H9 (cell line): ENCODE measurements at regions not wholly inside any gene's neighbourhood (a gene's known extent, or its start where the extent isn't known, plus 50 kb on each side); places are given as distances from the start of the nearest gene placed in this dataset.

Experiments
- DNase-seq: peaks from one replicate; pipeline ENCODE4 v3.0.0-alpha.2; 2017
- H2AFZ ChIP-seq: one replicate; pipeline ENCODE4 v1.6.1; 2013; ENCODE audit warnings: mild to moderate bottlenecking, low read length, control low read depth, moderate library complexity
- H2AK5ac ChIP-seq: 2 replicates; pipeline ENCODE4 v1.6.1; 2013; ENCODE audit warnings: low read length, control low read depth, mixed read lengths; ENCODE audit not compliant: insufficient read length
- H2BK120ac ChIP-seq: one replicate; pipeline ENCODE4 v1.6.1; 2013; ENCODE audit warnings: low read depth, mild to moderate bottlenecking, low read length, control low read depth, inconsistent platforms; ENCODE audit not compliant: poor library complexity, severe bottlenecking
- H2BK12ac ChIP-seq: 2 replicates; pipeline ENCODE4 v1.6.1; 2013; ENCODE audit warnings: low read length, control low read depth, mixed read lengths, low read depth; ENCODE audit not compliant: insufficient read length
- H2BK15ac ChIP-seq: 2 replicates; pipeline ENCODE4 v1.6.1; 2013; ENCODE audit warnings: low read depth, low read length, control low read depth
- H2BK20ac ChIP-seq: one replicate; pipeline ENCODE4 v1.6.1; 2013; ENCODE audit warnings: low read depth, mild to moderate bottlenecking, low read length, control low read depth, inconsistent platforms; ENCODE audit not compliant: poor library complexity, severe bottlenecking
- H2BK5ac ChIP-seq: 2 replicates; pipeline ENCODE4 v1.6.1; 2013; ENCODE audit warnings: low read length, control low read depth, mixed read lengths; ENCODE audit not compliant: insufficient read length
- H3K14ac ChIP-seq: 2 replicates; pipeline ENCODE4 v1.6.1; 2013; ENCODE audit warnings: low read length, control low read depth; ENCODE audit not compliant: insufficient read depth
- H3K18ac ChIP-seq: 2 replicates; pipeline ENCODE4 v1.6.1; 2013; ENCODE audit warnings: low read depth, mild to moderate bottlenecking, mixed read lengths, low read length, control low read depth; ENCODE audit not compliant: insufficient read length
- H3K23ac ChIP-seq: 2 replicates; pipeline ENCODE4 v1.6.1; 2013; ENCODE audit warnings: low read length, control low read depth, mixed read lengths, low read depth; ENCODE audit not compliant: insufficient read length
- H3K23me2 ChIP-seq: 2 replicates; pipeline ENCODE4 v1.6.1; 2013; ENCODE audit warnings: low read depth, mild to moderate bottlenecking, mixed read lengths, low read length, control low read depth; ENCODE audit not compliant: insufficient read length, poor library complexity, severe bottlenecking
- H3K27ac ChIP-seq: 2 replicates; pipeline ENCODE4 v1.5.1; 2013; ENCODE audit warnings: low read length, control low read depth, mixed read lengths, low read depth; ENCODE audit not compliant: insufficient read length
- H3K27me3 ChIP-seq: 2 replicates; pipeline ENCODE4 v1.6.1; 2013; ENCODE audit warnings: low read length, control low read depth, inconsistent platforms; ENCODE audit not compliant: insufficient read depth
- H3K4ac ChIP-seq: 2 replicates; pipeline ENCODE4 v1.6.1; 2013; ENCODE audit warnings: low read depth, mild to moderate bottlenecking, control low read depth, inconsistent platforms, low read length, moderate library complexity
- H3K4me1 ChIP-seq: 2 replicates; pipeline ENCODE4 v1.6.1; 2013; ENCODE audit warnings: low read length, control low read depth, inconsistent platforms; ENCODE audit not compliant: insufficient read depth
- H3K4me2 ChIP-seq: 2 replicates; pipeline ENCODE4 v1.6.1; 2013; ENCODE audit warnings: low read length, control low read depth, mixed read lengths; ENCODE audit not compliant: insufficient read length, insufficient read depth
- H3K56ac ChIP-seq: 2 replicates; pipeline ENCODE4 v1.6.1; 2013; ENCODE audit warnings: low read depth, mild to moderate bottlenecking, mixed read lengths, low read length, control low read depth; ENCODE audit not compliant: insufficient read length
- H3K79me1 ChIP-seq: 2 replicates; pipeline ENCODE4 v1.6.1; 2013; ENCODE audit warnings: low read depth, mild to moderate bottlenecking, moderate library complexity, low read length, control low read depth, inconsistent platforms; ENCODE audit not compliant: insufficient read depth, poor library complexity, severe bottlenecking
- H3K79me2 ChIP-seq: 2 replicates; pipeline ENCODE4 v1.6.1; 2013; ENCODE audit warnings: low read length, control low read depth, inconsistent platforms; ENCODE audit not compliant: insufficient read depth
- H3K9ac ChIP-seq: 2 replicates; pipeline ENCODE4 v1.6.1; 2013; ENCODE audit warnings: low read length, control low read depth, mixed read lengths; ENCODE audit not compliant: insufficient read length; ENCODE audit errors: extremely low read depth
- H3K9me3 ChIP-seq: one replicate; pipeline ENCODE4 v1.6.1; 2013; ENCODE audit warnings: low read depth, low read length, inconsistent platforms; ENCODE audit not compliant: control insufficient read depth
- H3T11ph ChIP-seq: one replicate; pipeline ENCODE4 v1.6.1; 2013; ENCODE audit warnings: mild to moderate bottlenecking, low read length, control low read depth, inconsistent platforms
- H4K20me1 ChIP-seq: one replicate; pipeline ENCODE4 v1.6.1; 2013; ENCODE audit not compliant: control insufficient read depth, insufficient read length, insufficient read depth
- H4K5ac ChIP-seq: 2 replicates; pipeline ENCODE4 v1.6.1; 2013; ENCODE audit warnings: low read depth, mild to moderate bottlenecking, mixed read lengths, low read length, control low read depth; ENCODE audit not compliant: insufficient read length
- H4K8ac ChIP-seq: replicated peaks from 2 replicates; pipeline ENCODE4 v1.6.1; 2013; ENCODE audit warnings: low read length, control low read depth, mixed read lengths, low read depth; ENCODE audit not compliant: insufficient read length
- H4K91ac ChIP-seq: 2 replicates; pipeline ENCODE4 v1.6.1; 2013; ENCODE audit warnings: low read depth, mild to moderate bottlenecking, moderate library complexity, mixed read lengths, low read length, control low read depth; ENCODE audit not compliant: insufficient read length
- H3K27ac Mint-ChIP-seq, 3 experiments: 2 replicates in 2 of 3; 3 replicates in 1 of 3; pipeline ENCODE4 v1.8.0; 2020 to 2021; ENCODE audit warnings: mixed read lengths in 3 of 3, mild to moderate bottlenecking in 1 of 3, moderate library complexity in 1 of 3
- H3K27me3 Mint-ChIP-seq: 2 replicates; pipeline ENCODE4 v1.8.0; 2021; ENCODE audit warnings: low read depth, mild to moderate bottlenecking, moderate library complexity, mixed read lengths
- H3K36me3 Mint-ChIP-seq, 3 experiments: 2 replicates in 2 of 3; 3 replicates in 1 of 3; pipeline ENCODE4 v1.8.0; 2020 to 2021; ENCODE audit warnings: low read depth in 3 of 3, mixed read lengths in 3 of 3; ENCODE audit not compliant: insufficient read depth in 1 of 3
- H3K4me1 Mint-ChIP-seq, 2 experiments: 2 replicates each; pipeline ENCODE4 v1.8.0; 2020; ENCODE audit warnings: mixed read lengths in 2 of 2
- H3K4me3 Mint-ChIP-seq, 2 experiments: 2 replicates in 1 of 2; 3 replicates in 1 of 2; pipeline ENCODE4 v1.8.0; 2020 to 2021; ENCODE audit warnings: mild to moderate bottlenecking in 2 of 2, mixed read lengths in 2 of 2, moderate library complexity in 1 of 2
- H3K9me3 Mint-ChIP-seq, 2 experiments: 2 replicates in 1 of 2; 3 replicates in 1 of 2; pipeline ENCODE4 v1.8.0; 2020; ENCODE audit warnings: mild to moderate bottlenecking in 2 of 2, mixed read lengths in 2 of 2, moderate library complexity in 1 of 2
- WGBS: extraction: QIAGEN DNeasy Blood & Tissue Kit; methylation state at CpG from one replicate; pipeline ENCODE4 v1.1.7; 2013; ENCODE audit warnings: missing lambda C conversion rate, low lambda C conversion rate, mixed read lengths; ENCODE audit not compliant: insufficient read length; ENCODE audit errors: extremely low coverage; 5-methylcytosine and 5-hydroxymethylcytosine counted together
- TF ChIP-seq, protein P1 (sequence below): fragments of 200-600 bp; sonication (generic); conservative IDR thresholded peaks from 3 replicates; pipeline ENCODE4 v1.8.0; 2021; ENCODE audit warnings: antibody characterized with exemption, mild to moderate bottlenecking

DNA sequence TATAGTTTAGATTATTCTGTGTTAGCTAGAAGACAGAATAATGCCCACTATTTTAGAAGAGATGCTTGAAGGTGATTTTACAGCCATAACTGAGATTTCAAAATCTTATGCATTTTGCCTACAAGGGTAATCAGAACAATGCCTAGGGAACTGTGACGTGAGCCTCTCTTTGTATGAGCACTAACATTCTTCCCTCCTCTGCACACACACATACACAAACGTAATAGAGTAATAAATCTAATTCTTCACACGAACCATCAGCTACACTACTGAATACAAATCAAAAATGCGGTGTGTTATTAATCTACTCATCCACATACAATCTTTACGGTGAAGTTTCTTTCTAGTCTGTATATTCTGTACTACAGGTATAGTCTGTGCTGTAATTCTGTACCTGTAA, 227.8 kb downstream of the PLK2 start:
- no peak overlapping the region for H2AK5ac ChIP-seq
- 100% methylated on average over 1 of the region's 5 CpGs for WGBS
- no peak for DNase-seq
- no peaks in the 10 kb centered on the region for H3K27me3 ChIP-seq
- H3K4me2 ChIP-seq, result no peak overlapping the region
- H2AFZ ChIP-seq, result no peak overlapping the region
- no peak overlapping the region for H3K18ac ChIP-seq
- no peak overlapping the region for H3K4me3 Mint-ChIP-seq
- H3K4me1 ChIP-seq, result no peaks in the 10 kb centered on the region
- no peak overlapping the region for H4K5ac ChIP-seq
- no peaks in the 10 kb centered on the region for H3K27me3 Mint-ChIP-seq
- H2BK15ac ChIP-seq, result no peak overlapping the region
- no peaks in the 10 kb centered on the region for H3K79me1 ChIP-seq
- no peak overlapping the region for H4K8ac ChIP-seq
- H2BK5ac ChIP-seq, result no peak overlapping the region
- H3K4me1 Mint-ChIP-seq, result 0 out of 4 replicates have a peak, but pooled peaks cover 0 to 4% of the 10 kb centered on the region in 2 experiments
- H3K23me2 ChIP-seq, result no peaks in the 10 kb centered on the region
- no peaks in the 10 kb centered on the region for H3K9me3 ChIP-seq
- H2BK12ac ChIP-seq, result no peak overlapping the region
- H2BK120ac ChIP-seq, result no peak overlapping the region
- H3K27ac ChIP-seq, result no peak overlapping the region
- no peaks in the 10 kb centered on the region for H3K36me3 Mint-ChIP-seq
- no peak overlapping the region for H3K27ac Mint-ChIP-seq
- no peak overlapping the region for H3K14ac ChIP-seq
- TF ChIP-seq, protein P1, sequence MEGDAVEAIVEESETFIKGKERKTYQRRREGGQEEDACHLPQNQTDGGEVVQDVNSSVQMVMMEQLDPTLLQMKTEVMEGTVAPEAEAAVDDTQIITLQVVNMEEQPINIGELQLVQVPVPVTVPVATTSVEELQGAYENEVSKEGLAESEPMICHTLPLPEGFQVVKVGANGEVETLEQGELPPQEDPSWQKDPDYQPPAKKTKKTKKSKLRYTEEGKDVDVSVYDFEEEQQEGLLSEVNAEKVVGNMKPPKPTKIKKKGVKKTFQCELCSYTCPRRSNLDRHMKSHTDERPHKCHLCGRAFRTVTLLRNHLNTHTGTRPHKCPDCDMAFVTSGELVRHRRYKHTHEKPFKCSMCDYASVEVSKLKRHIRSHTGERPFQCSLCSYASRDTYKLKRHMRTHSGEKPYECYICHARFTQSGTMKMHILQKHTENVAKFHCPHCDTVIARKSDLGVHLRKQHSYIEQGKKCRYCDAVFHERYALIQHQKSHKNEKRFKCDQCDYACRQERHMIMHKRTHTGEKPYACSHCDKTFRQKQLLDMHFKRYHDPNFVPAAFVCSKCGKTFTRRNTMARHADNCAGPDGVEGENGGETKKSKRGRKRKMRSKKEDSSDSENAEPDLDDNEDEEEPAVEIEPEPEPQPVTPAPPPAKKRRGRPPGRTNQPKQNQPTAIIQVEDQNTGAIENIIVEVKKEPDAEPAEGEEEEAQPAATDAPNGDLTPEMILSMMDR, result no peak
- H4K91ac ChIP-seq, result no peak overlapping the region
- H4K20me1 ChIP-seq, result no peaks in the 10 kb centered on the region
- no peak overlapping the region for H3K23ac ChIP-seq
- H3K9me3 Mint-ChIP-seq, result no peaks in the 10 kb centered on the region
- H3K4ac ChIP-seq, result no peak overlapping the region
- no peak overlapping the region for H3K9ac ChIP-seq
- H2BK20ac ChIP-seq, result no peak overlapping the region
- H3K79me2 ChIP-seq, result no peaks in the 10 kb centered on the region
- H3K56ac ChIP-seq, result no peak overlapping the region
- H3T11ph ChIP-seq, result no peak overlapping the region
